Jurkat, Clone E6-1 (cell line): ENCODE measurements at regions not wholly inside any gene's neighbourhood (a gene's known extent, or its start where the extent isn't known, plus 50 kb on each side); places are given as distances from the start of the nearest gene placed in this dataset.
"Not testable (repeated sequence)": the region's sequence is repeated elsewhere in the genome, so short reads cannot be mapped to it uniquely, and the experiment has no call there.

Source experiments
- DNase-seq: peaks from one replicate; pipeline ENCODE4 v3.0.0-alpha.2; 2011; ENCODE audit warnings: low read depth, low spot score
- H3K4me3 ChIP-seq: 2 replicates; pipeline ENCODE4 v1.5.1; 2011; ENCODE audit warnings: mild to moderate bottlenecking, low read length, control low read depth, moderate library complexity

DNA sequence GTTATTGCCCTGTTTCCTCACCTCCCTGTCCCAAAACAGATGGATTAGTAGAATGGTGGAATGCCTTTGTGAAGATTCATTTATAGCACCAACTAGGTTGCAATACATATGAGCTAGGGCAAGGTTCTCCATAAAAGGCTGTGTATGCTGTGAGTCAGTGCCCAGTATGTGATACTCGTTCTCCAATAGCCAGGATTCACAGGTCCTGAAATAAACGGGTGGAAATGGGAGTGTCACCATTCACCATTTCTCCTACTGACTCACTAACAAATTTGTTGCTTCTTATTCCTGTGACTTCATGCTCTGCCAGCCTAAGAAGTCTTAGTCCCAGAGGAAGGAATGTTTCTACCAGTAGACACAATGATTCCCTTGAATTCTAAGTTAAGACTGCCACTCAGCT, 1745.4 kb downstream of the SLITRK1 start:
- no peak overlapping the region for H3K4me3 ChIP-seq
- no peak for DNase-seq

DNA sequence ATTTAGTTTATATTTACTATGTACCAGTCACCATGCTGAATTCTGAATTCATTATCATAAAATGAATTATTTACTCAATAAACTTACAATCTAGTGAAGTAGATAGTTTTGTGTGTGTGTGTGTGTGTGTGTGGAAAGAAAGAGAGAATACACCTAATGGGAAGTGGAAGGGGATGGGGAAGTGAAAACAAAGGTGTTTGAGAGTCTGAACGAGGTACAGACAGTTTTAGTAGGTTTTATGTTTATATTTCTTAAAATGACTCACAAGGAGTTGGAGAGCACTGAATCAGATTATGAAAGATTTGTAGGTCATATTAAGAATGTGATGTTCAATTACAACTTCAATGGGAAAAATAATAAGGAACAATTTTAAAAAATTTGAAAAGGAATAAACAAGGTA, 1753.0 kb downstream of the SLITRK1 start:
- H3K4me3 ChIP-seq, result no peak overlapping the region
- no peak for DNase-seq

DNA sequence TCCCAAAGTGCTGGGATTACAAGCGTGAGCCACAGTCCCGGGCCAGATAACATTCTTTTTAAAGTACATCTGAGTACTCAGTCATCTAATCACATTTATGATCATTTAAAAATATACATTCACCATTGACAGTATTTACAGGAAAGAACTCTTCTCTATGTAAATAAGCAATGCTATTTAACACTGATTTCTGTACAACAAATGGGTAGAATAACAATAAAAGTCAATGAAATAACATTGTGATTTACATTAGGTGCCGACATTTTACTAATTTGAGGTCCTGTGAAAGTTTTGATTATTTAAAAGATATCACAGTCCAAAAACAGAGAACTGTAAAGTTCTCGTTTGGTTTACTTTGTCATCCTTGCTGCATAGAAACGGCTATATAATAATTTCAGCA, 1763.7 kb downstream of the SLITRK1 start:
- H3K4me3 ChIP-seq, result no peak overlapping the region
- DNase-seq, result no peak

DNA sequence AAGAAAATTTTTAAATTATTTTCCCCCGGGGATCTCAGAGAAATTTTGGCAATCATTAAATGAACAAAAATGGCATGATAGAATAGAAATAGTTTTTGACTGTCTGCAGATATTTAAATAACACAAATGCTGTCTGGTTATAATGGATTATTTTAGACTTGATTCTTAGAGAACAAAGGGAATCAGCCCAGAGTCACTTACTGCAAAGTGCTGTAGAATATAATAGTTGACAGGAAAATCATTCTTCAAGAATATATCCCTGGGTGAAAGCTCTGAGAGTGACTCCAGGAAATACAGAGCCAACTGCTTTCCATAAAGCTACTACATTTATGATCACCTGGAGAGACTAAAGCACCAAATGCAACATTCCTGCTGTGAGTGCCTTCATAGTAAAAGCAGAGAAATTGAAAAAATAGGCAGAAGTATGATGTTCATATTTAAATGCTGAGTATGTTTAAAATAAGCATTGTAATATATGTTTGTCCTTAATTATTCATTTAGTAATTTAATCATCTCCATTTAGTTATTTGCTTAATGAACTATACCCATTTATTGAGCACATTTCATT, 1765.8 kb downstream of the SLITRK1 start:
- no peak for DNase-seq
- no peak overlapping the region for H3K4me3 ChIP-seq

DNA sequence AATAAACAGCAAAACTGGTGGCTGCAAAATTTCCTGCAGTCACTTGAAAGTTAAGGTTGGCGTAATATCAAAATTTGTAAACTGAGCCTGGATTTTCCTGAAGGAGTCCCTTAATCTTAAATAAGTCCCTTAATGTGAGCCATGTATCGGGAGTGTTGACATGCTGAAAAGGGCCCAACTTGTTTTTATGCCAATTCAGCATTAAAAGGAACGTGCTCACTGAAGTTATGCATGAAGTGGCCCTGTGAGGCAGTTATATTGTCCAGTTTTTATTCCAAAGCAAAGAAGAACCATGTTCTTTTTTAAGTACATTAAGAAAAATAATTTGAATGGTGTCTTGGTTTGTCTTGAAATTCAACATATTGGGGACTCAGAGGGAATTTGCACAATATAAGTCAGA, 1766.9 kb downstream of the SLITRK1 start:
- no peak for DNase-seq
- H3K4me3 ChIP-seq, result no peak overlapping the region

DNA sequence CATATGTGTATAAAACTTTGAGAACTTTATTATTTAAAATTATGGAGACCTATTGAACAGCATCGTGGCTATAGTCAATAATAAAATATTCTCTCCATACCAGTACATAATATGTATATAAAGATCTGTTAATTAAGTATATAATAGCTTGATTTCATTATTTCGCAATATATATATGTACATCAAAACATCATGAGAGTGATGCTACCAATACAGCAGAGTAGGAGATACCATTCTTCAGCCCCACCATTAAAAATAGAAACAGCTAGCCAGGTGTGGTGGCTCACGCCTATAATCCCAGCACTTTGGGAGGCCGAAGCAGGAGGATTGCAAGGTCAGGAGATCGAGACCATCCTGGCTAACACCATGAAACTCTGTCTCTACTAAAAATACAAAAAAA, 1755.3 kb upstream of the SPRY2 start:
- DNase-seq, result no peak
- H3K4me3 ChIP-seq, result no peak overlapping the region

DNA sequence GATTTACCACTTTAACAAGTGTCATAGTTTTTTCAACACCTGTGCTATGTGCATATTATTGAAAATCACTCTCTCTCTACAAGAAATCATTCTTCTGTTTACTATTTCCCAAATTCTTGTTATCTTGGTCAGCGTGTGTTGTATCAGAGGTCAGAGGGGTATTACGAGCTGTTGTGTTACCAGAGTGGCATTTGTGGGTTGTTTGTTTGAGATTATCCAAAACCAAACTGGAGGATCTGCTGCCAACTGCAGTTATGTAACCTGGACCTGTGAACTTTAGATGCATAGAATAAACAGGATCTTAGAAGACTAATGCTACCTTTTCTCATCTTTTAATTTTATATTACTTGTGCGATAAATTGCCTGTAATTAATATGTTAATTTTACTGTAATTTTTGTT, 1751.4 kb upstream of the SPRY2 start:
- no peak overlapping the region for H3K4me3 ChIP-seq
- DNase-seq, result no peak

DNA sequence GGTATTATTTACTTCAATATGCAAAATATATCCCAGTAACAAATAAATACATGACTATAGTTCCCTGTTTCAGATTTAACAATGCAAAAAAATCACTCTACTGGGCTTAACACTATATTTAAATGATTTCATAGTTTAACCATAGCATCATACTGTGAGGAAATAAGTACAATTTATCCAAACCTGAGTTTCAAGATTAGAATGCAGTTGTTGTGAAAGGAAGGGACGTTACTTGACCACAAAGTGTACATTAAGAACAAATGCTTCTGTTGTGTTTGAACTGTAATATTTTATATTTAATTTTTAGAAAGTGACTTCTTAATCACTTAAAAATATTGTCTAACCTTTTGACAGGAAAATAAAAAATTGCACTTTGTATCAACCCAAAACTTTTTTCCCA, 1747.9 kb upstream of the SPRY2 start:
- no peak for DNase-seq

DNA sequence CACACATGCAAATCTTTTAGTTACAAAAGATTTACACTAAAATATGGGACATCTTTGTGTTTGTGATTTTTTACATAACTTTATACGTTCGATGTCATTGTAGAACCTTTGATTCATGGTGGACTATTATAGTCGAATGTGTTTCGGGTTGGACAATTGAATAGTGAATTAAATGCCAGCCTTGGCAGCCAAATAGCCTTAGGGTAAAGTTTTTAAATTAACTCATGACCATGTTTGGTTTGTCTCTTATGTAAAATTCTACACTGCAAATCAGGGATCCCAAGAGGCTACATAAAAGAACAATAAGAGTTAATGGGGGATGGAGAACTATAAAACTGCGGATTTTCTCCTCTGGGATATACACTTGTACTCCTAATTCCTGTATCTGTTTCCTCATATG, 1735.6 kb upstream of the SPRY2 start:
- DNase-seq, result no peak
- no peak overlapping the region for H3K4me3 ChIP-seq

More for the DNA sequence above, 1747.9 kb upstream of the SPRY2 start:
- H3K4me3 ChIP-seq, result no peak overlapping the region

DNA sequence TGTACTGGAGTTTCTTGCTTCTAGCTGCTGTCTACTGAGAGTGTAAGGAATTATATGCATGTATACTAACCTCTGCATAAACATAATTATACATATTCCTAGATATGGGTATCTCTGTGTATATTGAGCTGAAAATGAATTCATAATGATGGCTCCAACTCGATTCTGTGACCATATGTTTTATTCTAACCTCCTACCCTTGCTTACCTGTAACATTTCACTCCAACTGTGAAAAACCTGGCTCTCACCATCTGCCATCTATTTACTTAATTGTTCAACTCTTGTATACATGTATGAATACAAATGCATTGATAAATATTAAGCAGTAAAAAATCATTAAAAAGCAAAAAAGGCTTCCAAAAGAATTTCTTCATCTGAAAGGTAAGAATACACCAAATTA, 1729.5 kb upstream of the SPRY2 start:
- H3K4me3 ChIP-seq, result no peak overlapping the region
- no peak for DNase-seq

DNA sequence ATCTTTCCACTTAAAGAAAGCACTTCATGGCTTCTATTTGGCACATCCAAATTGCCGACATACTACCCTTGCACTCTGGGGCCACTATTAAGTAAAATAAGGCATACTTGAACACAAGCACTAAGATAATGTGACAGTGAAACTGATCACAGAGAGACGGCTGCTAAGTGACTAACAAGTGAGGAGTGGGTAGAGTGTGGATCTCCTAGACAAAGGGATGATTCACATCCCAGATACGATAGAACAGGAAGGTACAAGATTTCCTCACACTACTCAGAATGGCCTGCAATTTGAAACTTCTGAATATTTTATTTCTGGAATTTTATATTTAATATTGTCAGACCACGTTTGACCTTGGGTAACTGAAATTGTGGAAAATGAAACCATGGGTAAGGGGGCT, 1721.8 kb upstream of the SPRY2 start:
- no peak overlapping the region for H3K4me3 ChIP-seq
- no peak for DNase-seq

DNA sequence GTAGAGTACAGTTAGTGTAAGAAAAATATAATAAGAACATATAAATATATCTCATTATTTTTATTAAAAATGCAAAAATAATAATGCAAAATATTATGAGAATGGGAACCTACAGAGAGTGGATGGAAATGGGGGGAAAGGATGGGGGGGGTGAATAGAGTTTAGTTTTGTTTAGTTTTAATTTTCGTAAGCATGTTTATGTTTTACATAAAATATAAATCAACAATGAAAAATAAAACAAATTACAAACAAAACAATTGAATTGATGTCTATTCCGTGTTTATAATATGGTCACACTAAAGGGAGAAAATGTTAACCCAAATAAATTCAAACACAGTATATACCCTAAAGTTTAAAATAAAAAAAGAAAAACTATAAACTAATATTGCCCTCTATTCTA, 1717.4 kb upstream of the SPRY2 start:
- DNase-seq, result no peak
- H3K4me3 ChIP-seq, result no peak overlapping the region

DNA sequence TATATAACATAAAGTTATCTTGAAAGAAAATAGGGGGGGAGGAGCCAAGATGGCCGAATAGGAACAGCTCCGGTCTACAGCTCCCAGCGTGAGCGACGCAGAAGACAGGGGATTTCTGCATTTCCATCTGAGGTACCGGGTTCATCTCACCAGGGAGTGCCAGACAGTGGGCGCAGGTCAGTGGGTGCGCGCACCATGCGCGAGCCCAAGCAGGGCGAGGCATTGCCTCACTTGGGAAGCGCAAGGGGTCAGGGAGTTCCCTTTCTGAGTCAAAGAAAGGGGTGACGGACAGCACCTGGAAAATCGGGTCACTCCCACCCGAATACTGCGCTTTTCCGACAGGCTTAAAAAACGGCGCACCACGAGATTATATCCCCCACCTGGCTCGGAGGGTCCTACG, 1704.4 kb upstream of the SPRY2 start:
- DNase-seq, H3K4me3 ChIP-seq: not testable (repeated sequence)

DNA sequence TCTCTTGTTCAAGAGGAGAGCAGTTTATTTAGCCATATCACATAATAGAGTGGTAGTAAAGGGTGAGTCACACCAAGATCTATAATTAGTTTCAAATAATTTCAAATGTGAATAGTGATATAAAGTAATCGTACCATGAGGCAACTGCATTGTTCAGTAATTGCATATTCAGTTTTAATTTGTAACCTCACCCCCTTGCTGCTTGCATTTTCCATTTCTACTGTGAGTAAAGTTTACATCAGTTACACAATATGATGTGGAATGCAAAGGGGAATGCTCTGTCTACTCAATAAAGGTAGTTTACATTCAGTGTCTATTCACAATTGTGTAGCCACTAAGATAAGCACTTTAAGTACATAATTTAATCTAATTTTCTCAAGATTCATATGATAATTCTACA, 1695.7 kb upstream of the SPRY2 start:
- H3K4me3 ChIP-seq, result no peak overlapping the region
- DNase-seq, result no peak

DNA sequence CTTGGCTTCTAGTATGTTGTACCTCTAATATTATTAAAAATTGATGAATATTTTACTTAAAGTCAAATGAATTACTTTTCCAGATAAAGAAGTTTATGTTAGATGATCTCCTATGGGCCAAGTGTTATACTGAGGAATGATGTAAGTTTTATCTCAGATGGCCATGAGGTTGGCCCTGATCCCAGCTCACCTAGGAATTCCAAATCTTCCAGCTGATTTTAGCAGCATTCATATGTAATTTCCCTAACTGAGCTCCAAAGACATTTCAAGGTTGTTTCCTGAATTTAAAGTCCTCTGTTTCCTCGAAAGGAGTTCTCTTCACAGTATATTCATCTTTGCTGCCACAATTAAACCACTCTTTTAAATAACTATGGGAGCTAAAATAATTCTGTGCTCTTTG, 1670.4 kb upstream of the SPRY2 start:
- no peak for DNase-seq
- no peak overlapping the region for H3K4me3 ChIP-seq

DNA sequence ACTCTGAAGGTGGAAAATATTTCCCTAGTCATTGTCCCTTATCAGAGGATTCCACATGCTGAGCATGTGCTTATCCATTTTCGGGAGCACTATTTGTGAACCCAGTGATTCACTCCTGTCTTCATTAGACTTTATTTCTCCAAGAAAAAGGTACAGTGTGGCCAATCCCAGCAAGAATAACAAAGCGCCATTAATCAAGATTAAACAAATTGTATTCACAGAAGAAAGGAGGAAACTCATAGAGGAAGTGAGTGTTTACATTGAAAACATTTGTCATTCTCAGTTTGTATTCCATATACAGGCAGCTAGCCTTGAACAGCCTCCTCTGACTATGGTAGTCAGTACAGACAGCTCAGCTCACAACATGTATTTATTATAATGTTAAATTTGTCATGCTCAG, 1669.9 kb upstream of the SPRY2 start:
- DNase-seq, result no peak
- H3K4me3 ChIP-seq, result no peak overlapping the region

DNA sequence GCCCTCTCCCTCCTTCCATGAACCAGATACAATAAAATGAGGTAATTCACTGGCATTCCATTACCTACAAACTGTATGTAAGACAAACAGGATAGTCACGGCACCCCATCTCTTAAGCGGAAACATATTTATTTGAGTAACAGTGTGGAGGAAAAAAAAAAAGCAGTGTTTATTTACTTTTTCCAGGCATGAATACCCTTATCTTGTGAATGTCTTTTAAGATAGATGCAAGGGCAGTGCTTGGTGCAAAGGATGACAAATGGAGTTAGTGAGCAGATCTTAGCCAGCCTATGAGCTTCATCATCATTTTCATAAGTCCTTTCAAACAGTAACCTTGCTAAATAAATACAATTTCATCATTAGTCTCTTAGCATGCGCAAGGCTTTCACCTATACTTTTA, 1661.8 kb upstream of the SPRY2 start:
- no peak overlapping the region for H3K4me3 ChIP-seq
- no peak for DNase-seq

DNA sequence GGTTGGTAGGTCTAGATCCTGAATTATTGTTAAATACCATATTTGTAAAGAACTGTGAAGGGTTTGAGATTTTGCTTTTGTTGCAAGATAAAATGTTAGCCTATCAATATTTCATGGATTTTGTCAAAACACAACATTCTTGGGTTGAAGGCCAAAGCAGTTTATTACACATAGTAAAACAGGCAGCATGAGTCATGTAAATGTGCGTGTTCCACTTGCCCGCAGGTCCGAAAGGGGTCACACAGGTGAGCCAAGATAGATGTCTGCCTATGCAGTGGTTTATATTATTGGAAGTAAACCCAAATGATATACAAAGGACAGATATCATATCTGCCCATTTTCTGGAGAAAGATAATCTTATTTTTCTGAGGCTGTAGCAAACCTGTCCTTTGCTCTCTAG, 1654.4 kb upstream of the SPRY2 start:
- H3K4me3 ChIP-seq, result no peak overlapping the region
- no peak for DNase-seq

DNA sequence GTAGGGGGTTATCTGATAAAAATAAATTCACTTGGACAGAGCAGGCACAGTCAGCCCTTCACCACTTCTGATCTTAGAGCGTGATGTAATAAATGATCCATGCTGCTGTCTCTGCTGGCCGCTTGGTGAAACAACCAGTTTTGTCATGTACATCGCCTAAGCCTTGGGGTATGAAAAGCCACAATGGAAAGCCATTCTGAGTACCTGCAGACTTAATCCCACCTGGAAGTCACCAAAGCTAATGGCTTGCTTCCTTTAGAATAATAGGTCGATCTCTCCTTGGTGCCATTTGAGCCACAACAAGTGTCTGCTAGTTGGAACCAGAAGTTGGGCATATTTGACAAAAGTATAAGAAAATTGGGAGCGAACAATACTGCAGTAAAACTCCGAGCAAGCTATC, 1649.7 kb upstream of the SPRY2 start:
- H3K4me3 ChIP-seq, result no peak overlapping the region
- DNase-seq, result no peak

DNA sequence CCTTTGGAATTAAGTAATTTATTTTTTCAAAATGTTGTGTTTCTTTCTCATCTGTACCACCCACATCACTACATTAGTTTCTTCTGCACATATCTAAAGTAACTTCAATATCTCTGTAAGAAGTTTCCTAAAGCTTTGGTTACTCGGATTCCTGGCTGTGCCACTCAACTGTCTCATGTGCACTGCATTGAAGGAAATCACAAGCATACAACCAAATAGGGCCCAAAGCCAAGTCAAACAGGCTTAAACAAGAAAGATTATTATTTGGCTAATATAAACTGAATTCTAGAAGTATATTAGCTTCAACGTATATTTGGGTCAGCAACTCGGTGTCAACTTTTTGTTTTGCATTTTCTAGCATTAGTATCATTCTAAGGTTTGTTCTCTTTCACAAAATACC, 1647.6 kb upstream of the SPRY2 start:
- H3K4me3 ChIP-seq, result no peak overlapping the region
- no peak for DNase-seq

DNA sequence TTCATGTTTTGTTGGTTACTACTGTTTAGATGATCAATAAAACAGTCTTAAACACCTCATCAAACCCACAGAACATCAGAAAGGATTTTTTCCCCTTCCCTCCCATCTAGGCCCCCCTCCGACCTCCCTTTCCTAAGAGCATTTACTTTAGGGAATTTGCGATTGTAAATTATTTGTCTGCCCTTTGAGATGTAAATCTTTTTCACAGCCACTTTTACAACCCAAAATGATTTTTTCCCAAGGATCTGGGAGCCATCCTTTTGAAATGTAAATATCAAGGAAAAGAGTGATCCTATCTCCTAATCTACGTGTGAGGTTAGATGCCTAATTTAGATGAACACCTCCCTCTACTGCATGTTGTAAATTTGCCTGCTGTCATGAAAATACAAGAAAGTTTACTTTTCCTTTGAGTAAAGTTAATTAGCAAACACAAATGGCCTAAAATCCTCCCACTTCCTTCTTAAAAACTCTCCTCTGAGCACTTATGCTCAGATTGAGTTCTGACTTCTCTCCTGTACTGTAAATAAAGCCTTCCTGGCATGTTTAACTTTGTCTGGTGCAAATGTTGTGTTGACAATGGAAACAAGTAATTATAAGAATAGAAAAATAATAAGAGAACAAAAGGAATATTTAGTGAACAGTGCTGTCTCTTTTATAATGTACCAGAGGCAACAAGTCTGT, 1646.9 kb upstream of the SPRY2 start:
- DNase-seq, result no peak
- no peak overlapping the region for H3K4me3 ChIP-seq
